K562 (cell line): ENCODE measurements at regions not wholly inside any gene's neighbourhood (a gene's known extent, or its start where the extent isn't known, plus 50 kb on each side); places are given as distances from the start of the nearest gene placed in this dataset.

Experiments
- ADNP ChIP-seq: fragments of 200-800 bp; sonication (Bioruptor generic); IDR thresholded peaks from 2 replicates; pipeline ENCODE4 v1.6.1; 2016; ENCODE audit warnings: missing genetic modification characterization, missing compliant biosample characterization
- BCOR ChIP-seq: fragments of 450-650 bp; IDR thresholded peaks from 2 replicates; pipeline ENCODE4 v1.6.1; 2016
- BMI1 ChIP-seq: fragments of 150-350 bp; IDR thresholded peaks from 2 replicates; pipeline ENCODE4 v1.6.1; 2014; ENCODE audit warnings: low read length
- CEBPG ChIP-seq, 3 experiments: fragments of 200-800 bp in 1 of 3; sonication (Bioruptor generic) in 1 of 3; sonication (generic) in 1 of 3; formaldehyde crosslinking in 1 of 3; IDR thresholded peaks in 2 of 3; conservative IDR thresholded peaks in 1 of 3; 2 replicates each; pipeline versions ENCODE4 v1.6.1 to v1.8.0; 2016 to 2022; ENCODE audit warnings: missing compliant biosample characterization in 2 of 3, missing genetic modification characterization in 2 of 3, mild to moderate bottlenecking in 1 of 3, missing genetic modification reagents in 1 of 3
- FOXJ3 ChIP-seq: sonication (generic); formaldehyde crosslinking; IDR thresholded peaks from 2 replicates; pipeline ENCODE4 v1.4.0; 2020; ENCODE audit warnings: mild to moderate bottlenecking, missing genetic modification reagents
- KDM2B ChIP-seq: fragments of 250-450 bp; sonication (Bioruptor Pico); IDR thresholded peaks from 2 replicates; pipeline ENCODE4 v1.8.0; 2021; ENCODE audit warnings: mild to moderate bottlenecking, moderate library complexity
- KHSRP ChIP-seq: fragments of 450-650 bp; IDR thresholded peaks from 2 replicates; pipeline ENCODE4 v1.6.1; 2017
- KLF1 ChIP-seq: fragments of 450-650 bp; IDR thresholded peaks from 2 replicates; pipeline ENCODE4 v1.6.1; 2016; ENCODE audit warnings: missing genetic modification characterization, missing compliant biosample characterization
- MTA3 ChIP-seq: fragments of 450-650 bp; formaldehyde crosslinking; IDR thresholded peaks from 2 replicates; pipeline ENCODE4 v1.6.1; 2017; ENCODE audit warnings: mild to moderate bottlenecking, borderline replicate concordance
- NR1H2 ChIP-seq: sonication (generic); formaldehyde crosslinking; IDR thresholded peaks from 2 replicates; pipeline ENCODE4 v1.4.0; 2020; ENCODE audit warnings: mild to moderate bottlenecking, missing genetic modification reagents
- NRF1 ChIP-seq, 2 experiments: fragments of 450-650 bp; IDR thresholded peaks in 1 of 2; conservative IDR thresholded peaks in 1 of 2; 2 replicates each; pipeline ENCODE4 v1.6.1; 2014; ENCODE audit warnings: mild to moderate bottlenecking in 2 of 2
- SREBF1 ChIP-seq: fragments of 150-350 bp; IDR thresholded peaks from 2 replicates; pipeline ENCODE4 v1.6.1; 2014; ENCODE audit warnings: antibody characterized with exemption, low read depth, low read length, borderline replicate concordance
- ZC3H8 ChIP-seq: fragments of 450-650 bp; IDR thresholded peaks from 2 replicates; pipeline ENCODE4 v1.6.1; 2017
- ZNF561 ChIP-seq: fragments of 450-650 bp; formaldehyde crosslinking; conservative IDR thresholded peaks from 2 replicates; pipeline ENCODE4 v1.4.0; 2020; ENCODE audit warnings: mild to moderate bottlenecking, moderate library complexity
- TF ChIP-seq, protein P1 (sequence below), 2 experiments: IDR thresholded peaks; 2 replicates each; pipeline ENCODE4 v1.6.1; 2012; ENCODE audit warnings: improper control_type of control experiment in 2 of 2, low read depth in 2 of 2, low read length in 2 of 2, borderline replicate concordance in 1 of 2
- TF ChIP-seq, protein P2 (sequence below), 3 experiments: fragments of 200-800 bp in 1 of 3; fragments of 250-450 bp in 1 of 3; fragments of 450-650 bp in 1 of 3; sonication (Bioruptor Pico) in 1 of 3; sonication (Bioruptor generic) in 1 of 3; formaldehyde crosslinking in 1 of 3; IDR thresholded peaks; 2 replicates each; pipeline versions ENCODE4 v1.6.1 to v1.8.0; 2016 to 2022; ENCODE audit warnings: mild to moderate bottlenecking in 2 of 3, missing genetic modification characterization in 2 of 3, missing compliant biosample characterization in 1 of 3, moderate library complexity in 1 of 3
- TF ChIP-seq, protein P3 (sequence below): fragments of 450-650 bp; IDR thresholded peaks from 2 replicates; pipeline ENCODE4 v1.6.1; 2016; ENCODE audit warnings: low read depth, mild to moderate bottlenecking, moderate library complexity
- TF ChIP-seq, protein P4 (sequence below): sonication (generic); formaldehyde crosslinking; IDR thresholded peaks from 2 replicates; pipeline ENCODE4 v1.9.0; 2022; ENCODE audit warnings: mild to moderate bottlenecking, missing genetic modification reagents

DNA sequence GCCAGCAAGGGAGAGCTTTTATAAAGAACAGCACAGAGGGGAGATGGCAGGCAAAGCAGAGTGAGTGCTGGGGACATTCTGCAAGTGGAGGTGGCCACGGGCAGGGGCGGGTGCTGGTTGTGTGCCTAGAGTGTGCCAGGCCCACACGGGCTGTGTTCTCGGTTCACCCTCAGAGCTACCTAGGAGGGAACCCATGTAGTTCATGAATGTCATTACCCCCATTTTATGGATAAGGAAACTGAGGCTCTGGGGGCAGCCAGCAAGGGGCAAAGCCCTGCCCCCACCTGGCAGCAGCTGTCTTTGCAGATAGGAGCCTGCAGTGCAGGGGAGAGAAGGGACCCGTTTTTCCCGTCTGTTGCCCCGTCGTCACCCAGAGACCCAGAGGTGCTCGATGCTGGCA, 85.2 kb upstream of the NCOR2 start (continued):
- TF ChIP-seq ZC3H8 (no peak), BMI1 (no peak), ZNF561 (CRISPR knock-in tag) (no peak), KDM2B (CRISPR knock-in tag) (no peak), ADNP (tag) (0 out of 2 replicates have a peak, but pooled peaks have one; percentile 20), NR1H2 (no peak), KLF1 (tag) (no peak), KHSRP (no peak), SREBF1 (no peak), BCOR (peak; percentile 79), FOXJ3 (CRISPR knock-in tag) (no peak), MTA3 (no peak), NRF1 (conservative IDR thresholded peaks at IDR 0.05 in 1 of 2, IDR thresholded peaks at IDR 0.05 in 1 of 2) (no peak), CEBPG (CRISPR knock-in tag; IDR thresholded peaks at IDR 0.05) (no peak), CEBPG (tag; conservative IDR thresholded peaks at IDR 0.05 in 1 of 2, IDR thresholded peaks at IDR 0.05 in 1 of 2) (no peak)
- TF ChIP-seq, protein P1, sequence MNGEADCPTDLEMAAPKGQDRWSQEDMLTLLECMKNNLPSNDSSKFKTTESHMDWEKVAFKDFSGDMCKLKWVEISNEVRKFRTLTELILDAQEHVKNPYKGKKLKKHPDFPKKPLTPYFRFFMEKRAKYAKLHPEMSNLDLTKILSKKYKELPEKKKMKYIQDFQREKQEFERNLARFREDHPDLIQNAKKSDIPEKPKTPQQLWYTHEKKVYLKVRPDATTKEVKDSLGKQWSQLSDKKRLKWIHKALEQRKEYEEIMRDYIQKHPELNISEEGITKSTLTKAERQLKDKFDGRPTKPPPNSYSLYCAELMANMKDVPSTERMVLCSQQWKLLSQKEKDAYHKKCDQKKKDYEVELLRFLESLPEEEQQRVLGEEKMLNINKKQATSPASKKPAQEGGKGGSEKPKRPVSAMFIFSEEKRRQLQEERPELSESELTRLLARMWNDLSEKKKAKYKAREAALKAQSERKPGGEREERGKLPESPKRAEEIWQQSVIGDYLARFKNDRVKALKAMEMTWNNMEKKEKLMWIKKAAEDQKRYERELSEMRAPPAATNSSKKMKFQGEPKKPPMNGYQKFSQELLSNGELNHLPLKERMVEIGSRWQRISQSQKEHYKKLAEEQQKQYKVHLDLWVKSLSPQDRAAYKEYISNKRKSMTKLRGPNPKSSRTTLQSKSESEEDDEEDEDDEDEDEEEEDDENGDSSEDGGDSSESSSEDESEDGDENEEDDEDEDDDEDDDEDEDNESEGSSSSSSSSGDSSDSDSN (IDR thresholded peaks at IDR 0.05; ENCODE audit: borderline replicate concordance in 1 of 2, low read depth in 2 of 2, low read length in 2 of 2): no peak
- TF ChIP-seq, protein P2, sequence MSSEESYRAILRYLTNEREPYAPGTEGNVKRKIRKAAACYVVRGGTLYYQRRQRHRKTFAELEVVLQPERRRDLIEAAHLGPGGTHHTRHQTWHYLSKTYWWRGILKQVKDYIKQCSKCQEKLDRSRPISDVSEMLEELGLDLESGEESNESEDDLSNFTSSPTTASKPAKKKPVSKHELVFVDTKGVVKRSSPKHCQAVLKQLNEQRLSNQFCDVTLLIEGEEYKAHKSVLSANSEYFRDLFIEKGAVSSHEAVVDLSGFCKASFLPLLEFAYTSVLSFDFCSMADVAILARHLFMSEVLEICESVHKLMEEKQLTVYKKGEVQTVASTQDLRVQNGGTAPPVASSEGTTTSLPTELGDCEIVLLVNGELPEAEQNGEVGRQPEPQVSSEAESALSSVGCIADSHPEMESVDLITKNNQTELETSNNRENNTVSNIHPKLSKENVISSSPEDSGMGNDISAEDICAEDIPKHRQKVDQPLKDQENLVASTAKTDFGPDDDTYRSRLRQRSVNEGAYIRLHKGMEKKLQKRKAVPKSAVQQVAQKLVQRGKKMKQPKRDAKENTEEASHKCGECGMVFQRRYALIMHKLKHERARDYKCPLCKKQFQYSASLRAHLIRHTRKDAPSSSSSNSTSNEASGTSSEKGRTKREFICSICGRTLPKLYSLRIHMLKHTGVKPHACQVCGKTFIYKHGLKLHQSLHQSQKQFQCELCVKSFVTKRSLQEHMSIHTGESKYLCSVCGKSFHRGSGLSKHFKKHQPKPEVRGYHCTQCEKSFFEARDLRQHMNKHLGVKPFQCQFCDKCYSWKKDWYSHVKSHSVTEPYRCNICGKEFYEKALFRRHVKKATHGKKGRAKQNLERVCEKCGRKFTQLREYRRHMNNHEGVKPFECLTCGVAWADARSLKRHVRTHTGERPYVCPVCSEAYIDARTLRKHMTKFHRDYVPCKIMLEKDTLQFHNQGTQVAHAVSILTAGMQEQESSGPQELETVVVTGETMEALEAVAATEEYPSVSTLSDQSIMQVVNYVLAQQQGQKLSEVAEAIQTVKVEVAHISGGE (CRISPR knock-in tag; IDR thresholded peaks at IDR 0.05): no peak
- TF ChIP-seq, protein P3, sequence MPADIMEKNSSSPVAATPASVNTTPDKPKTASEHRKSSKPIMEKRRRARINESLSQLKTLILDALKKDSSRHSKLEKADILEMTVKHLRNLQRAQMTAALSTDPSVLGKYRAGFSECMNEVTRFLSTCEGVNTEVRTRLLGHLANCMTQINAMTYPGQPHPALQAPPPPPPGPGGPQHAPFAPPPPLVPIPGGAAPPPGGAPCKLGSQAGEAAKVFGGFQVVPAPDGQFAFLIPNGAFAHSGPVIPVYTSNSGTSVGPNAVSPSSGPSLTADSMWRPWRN: no peak
- TF ChIP-seq, protein P4, sequence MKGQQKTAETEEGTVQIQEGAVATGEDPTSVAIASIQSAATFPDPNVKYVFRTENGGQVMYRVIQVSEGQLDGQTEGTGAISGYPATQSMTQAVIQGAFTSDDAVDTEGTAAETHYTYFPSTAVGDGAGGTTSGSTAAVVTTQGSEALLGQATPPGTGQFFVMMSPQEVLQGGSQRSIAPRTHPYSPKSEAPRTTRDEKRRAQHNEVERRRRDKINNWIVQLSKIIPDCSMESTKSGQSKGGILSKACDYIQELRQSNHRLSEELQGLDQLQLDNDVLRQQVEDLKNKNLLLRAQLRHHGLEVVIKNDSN (CRISPR knock-in tag): no peak
